Vagina (tissue), 2 donors: ENCODE measurements at regions not wholly inside any gene's neighbourhood (a gene's known extent, or its start where the extent isn't known, plus 50 kb on each side); places are given as distances from the start of the nearest gene placed in this dataset.

ENCODE experiments used
- DNase-seq, 2 donors: peaks; one replicate each; pipeline ENCODE4 v3.0.0-alpha.2; 2017; ENCODE audit errors: extremely low spot score in 2 of 2
- H3K27ac ChIP-seq: fragments of 200-600 bp; sonication (generic); one replicate; pipeline ENCODE4 v1.5.1; 2019
- H3K27me3 ChIP-seq: fragments of 200-600 bp; sonication (generic); one replicate; pipeline ENCODE4 v1.5.1; 2019
- H3K36me3 ChIP-seq, 2 donors: fragments of 200-600 bp; sonication (generic); one replicate each; pipeline ENCODE4 v1.5.1; 2017 to 2019
- H3K4me1 ChIP-seq: fragments of 200-600 bp; sonication (generic); one replicate; pipeline ENCODE4 v1.5.1; 2019
- H3K4me3 ChIP-seq, 2 donors: fragments of 200-600 bp; sonication (generic); 1 replicate in 1 of 2; 2 replicates in 1 of 2; pipeline ENCODE4 v1.5.1; 2016 to 2019
- H3K9me3 ChIP-seq: fragments of 200-600 bp; sonication (generic); one replicate; pipeline ENCODE4 v1.5.1; 2019
- POLR2A ChIP-seq, 2 donors: fragments of 450-650 bp; IDR thresholded peaks; one replicate each; pipeline ENCODE4 v1.6.1; 2017; ENCODE audit warnings: antibody characterized with exemption in 2 of 2, mild to moderate bottlenecking in 2 of 2, moderate library complexity in 2 of 2
- POLR2AphosphoS5 ChIP-seq, 2 donors: sonication (generic); formaldehyde crosslinking; IDR thresholded peaks; one replicate each; pipeline ENCODE4 v1.9.0; 2017; ENCODE audit warnings: antibody characterized with exemption in 2 of 2, mild to moderate bottlenecking in 2 of 2, low read depth in 1 of 2; ENCODE audit not compliant: insufficient read depth in 1 of 2
- intact Hi-C: fragments of 100-400 bp; cut with DNase I; formaldehyde crosslinking; loops from one replicate; pipeline ENCODE4 v1.15.1; 2023
- TF ChIP-seq, protein P1 (sequence below), 3 experiments: fragments of 450-650 bp in 2 of 3; fragments of 200-600 bp in 1 of 3; sonication (generic) in 1 of 3; IDR thresholded peaks; one replicate each; pipeline ENCODE4 v1.5.1; 2017 to 2019; ENCODE audit warnings: antibody characterized with exemption in 3 of 3, mild to moderate bottlenecking in 2 of 3, moderate library complexity in 2 of 3

DNA sequence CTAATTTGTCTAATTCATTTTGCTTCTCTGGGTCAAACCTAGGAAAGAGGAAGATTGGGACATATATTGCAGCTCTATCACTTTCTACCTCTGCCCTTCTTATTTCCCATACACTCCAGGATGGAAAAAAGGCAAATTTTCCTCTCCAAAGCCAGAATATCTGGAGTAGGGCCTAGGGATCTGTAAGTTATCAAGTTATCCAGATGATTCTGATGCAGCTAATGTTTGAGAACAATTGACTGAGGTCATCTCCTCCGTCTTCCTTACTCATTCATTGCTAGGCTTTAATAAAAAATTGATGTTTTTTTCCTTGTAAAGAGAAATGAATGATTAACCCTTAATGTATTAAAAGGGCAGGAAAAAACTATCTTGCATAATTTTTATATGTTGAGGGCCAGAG lies 211.9 kb upstream of the GLI3 start:
- intact Hi-C loops, result no loop called here
- Histone ChIP-seq H3K9me3 (no peaks in the 10 kb centered on the region), H3K27ac (no peak overlapping the region), H3K4me1 (no peaks in the 10 kb centered on the region), H3K4me3 (no peak overlapping the region), H3K27me3 (no peaks in the 10 kb centered on the region), H3K36me3 (no peaks in the 10 kb centered on the region)
- no peak for TF ChIP-seq POLR2AphosphoS5 (IDR thresholded peaks at IDR 0.05; ENCODE audit: insufficient read depth in 1 of 2, low read depth in 1 of 2)
- TF ChIP-seq, protein P1, sequence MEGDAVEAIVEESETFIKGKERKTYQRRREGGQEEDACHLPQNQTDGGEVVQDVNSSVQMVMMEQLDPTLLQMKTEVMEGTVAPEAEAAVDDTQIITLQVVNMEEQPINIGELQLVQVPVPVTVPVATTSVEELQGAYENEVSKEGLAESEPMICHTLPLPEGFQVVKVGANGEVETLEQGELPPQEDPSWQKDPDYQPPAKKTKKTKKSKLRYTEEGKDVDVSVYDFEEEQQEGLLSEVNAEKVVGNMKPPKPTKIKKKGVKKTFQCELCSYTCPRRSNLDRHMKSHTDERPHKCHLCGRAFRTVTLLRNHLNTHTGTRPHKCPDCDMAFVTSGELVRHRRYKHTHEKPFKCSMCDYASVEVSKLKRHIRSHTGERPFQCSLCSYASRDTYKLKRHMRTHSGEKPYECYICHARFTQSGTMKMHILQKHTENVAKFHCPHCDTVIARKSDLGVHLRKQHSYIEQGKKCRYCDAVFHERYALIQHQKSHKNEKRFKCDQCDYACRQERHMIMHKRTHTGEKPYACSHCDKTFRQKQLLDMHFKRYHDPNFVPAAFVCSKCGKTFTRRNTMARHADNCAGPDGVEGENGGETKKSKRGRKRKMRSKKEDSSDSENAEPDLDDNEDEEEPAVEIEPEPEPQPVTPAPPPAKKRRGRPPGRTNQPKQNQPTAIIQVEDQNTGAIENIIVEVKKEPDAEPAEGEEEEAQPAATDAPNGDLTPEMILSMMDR (IDR thresholded peaks at IDR 0.05), result no peak
- TF ChIP-seq POLR2A (IDR thresholded peaks at IDR 0.05), result no peak
- DNase-seq, result no peak

DNA sequence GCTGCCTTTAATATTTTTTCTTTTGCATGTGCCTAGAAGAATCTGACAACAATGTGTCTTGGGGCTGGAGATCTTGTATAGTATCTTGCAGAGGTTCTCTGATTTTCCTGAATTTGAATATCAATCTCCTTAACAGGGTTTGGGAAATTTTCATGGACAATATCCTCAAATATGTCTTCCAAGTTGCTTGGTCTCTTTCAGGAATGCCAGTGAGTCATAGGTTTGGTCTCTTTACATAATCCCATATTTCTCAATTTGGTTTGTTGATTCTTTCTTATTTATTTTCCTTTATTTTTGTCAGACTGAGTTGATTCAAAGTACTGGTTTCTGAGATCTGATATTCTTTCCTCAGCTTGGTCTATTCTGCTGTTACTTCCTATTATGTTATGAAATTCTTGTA lies 208.7 kb upstream of the GLI3 start:
- intact Hi-C loops, result no loop called here
- TF ChIP-seq POLR2AphosphoS5 (IDR thresholded peaks at IDR 0.05; ENCODE audit: insufficient read depth in 1 of 2, low read depth in 1 of 2) (no peak), POLR2A (IDR thresholded peaks at IDR 0.05) (no peak)
- TF ChIP-seq, protein P1 (IDR thresholded peaks at IDR 0.05), result no peak
- Histone ChIP-seq H3K9me3 (no peaks in the 10 kb centered on the region), H3K36me3 (no peaks in the 10 kb centered on the region), H3K4me1 (no peaks in the 10 kb centered on the region), H3K27me3 (no peaks in the 10 kb centered on the region), H3K4me3 (no peak overlapping the region), H3K27ac (no peak overlapping the region)
- no peak for DNase-seq

DNA sequence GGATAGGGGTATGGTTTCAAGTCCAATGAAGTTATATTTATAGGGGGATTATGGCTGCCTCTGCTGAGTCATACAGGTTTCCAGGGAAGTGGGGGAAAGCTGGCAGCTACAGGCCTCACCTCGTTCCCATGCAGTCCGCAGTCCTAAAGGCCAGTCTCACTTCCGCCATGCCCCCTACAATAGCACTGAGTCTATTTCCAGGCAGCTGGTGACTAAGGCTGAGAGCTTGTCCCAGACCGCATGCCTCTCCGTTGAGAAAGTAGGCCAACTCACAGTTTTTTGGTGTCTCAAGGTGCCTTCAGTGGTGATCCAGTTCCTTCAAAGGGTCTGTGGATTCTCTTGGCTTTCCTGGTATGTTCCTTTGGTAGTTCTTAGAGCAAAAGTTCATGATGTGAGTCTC lies 203.9 kb upstream of the GLI3 start:
- Histone ChIP-seq H3K36me3 (no peaks in the 10 kb centered on the region), H3K9me3 (no peaks in the 10 kb centered on the region), H3K4me1 (no peaks in the 10 kb centered on the region), H3K27ac (no peak overlapping the region), H3K4me3 (no peak overlapping the region), H3K27me3 (no peaks in the 10 kb centered on the region)
- TF ChIP-seq, protein P1 (IDR thresholded peaks at IDR 0.05), result no peak
- TF ChIP-seq POLR2AphosphoS5 (IDR thresholded peaks at IDR 0.05; ENCODE audit: insufficient read depth in 1 of 2, low read depth in 1 of 2) (no peak), POLR2A (IDR thresholded peaks at IDR 0.05) (no peak)
- intact Hi-C loops, result no loop called here
- DNase-seq, result no peak

DNA sequence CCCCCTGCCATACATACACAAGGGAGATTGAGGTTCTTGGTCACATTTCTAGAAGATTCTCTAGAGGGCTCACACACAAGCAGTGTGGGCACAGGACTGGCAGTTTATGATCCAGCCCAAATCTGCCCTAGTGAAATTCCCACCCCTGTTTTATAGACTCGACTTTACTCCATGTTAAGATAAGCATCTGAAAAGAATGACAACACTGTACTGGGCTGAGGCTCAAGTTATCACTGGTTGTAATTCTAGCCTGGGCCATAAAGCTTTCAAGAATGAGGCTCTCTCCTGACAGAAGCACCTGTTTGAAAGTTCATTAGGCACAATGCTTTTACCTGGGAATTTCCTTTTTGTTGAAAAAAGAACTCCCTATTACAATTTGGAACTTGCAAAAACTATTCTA lies 195.6 kb upstream of the GLI3 start:
- Histone ChIP-seq H3K27ac (no peak overlapping the region), H3K36me3 (no peaks in the 10 kb centered on the region), H3K4me1 (peaks cover 10% of the 10 kb centered on the region), H3K4me3 (no peak overlapping the region), H3K9me3 (no peaks in the 10 kb centered on the region), H3K27me3 (no peaks in the 10 kb centered on the region)
- intact Hi-C loops, result loop anchor here (1.0 kb wide), 1 partner anchor 18 kb away; no protein-coding TSS in a partner anchor
- DNase-seq, result no peak
- TF ChIP-seq POLR2A (IDR thresholded peaks at IDR 0.05), result no peak
- TF ChIP-seq POLR2AphosphoS5 (IDR thresholded peaks at IDR 0.05; ENCODE audit: insufficient read depth in 1 of 2, low read depth in 1 of 2), result no peak
- TF ChIP-seq, protein P1 (IDR thresholded peaks at IDR 0.05), result no peak

DNA sequence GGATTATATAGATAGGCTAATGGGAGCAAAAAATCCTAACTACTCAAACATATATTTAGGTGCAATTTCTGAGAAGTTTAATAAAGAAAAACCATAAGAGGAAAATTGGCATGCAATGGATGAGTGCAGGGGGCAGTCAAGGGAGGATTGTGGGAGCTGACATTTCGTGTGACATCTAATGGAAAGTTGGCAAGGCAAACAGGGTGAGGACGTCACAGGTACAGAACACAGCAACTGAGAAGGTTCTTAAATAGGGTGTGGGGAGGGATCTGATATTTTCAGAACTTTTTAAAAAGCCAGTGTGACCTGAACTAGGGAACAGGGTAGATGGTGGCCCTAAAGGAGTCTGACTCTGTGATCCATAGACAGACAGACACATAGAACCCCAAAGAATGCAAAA lies 194.9 kb upstream of the GLI3 start:
- H3K36me3 ChIP-seq, result no peaks in the 10 kb centered on the region
- H3K4me3 ChIP-seq, result no peak overlapping the region
- H3K27ac ChIP-seq, result no peak overlapping the region
- DNase-seq, result no peak
- H3K4me1 ChIP-seq, result peaks cover 10% of the 10 kb centered on the region
- TF ChIP-seq POLR2AphosphoS5 (IDR thresholded peaks at IDR 0.05; ENCODE audit: insufficient read depth in 1 of 2, low read depth in 1 of 2) (no peak), POLR2A (IDR thresholded peaks at IDR 0.05) (no peak)
- TF ChIP-seq, protein P1 (IDR thresholded peaks at IDR 0.05), result no peak
- intact Hi-C loops, result no loop called here
- H3K9me3 ChIP-seq, result no peaks in the 10 kb centered on the region
- H3K27me3 ChIP-seq, result no peaks in the 10 kb centered on the region
